ENCODE measurements at regions not wholly inside any gene's neighbourhood (a gene's known extent, or its start where the extent isn't known, plus 50 kb on each side); places are given as distances from the start of the nearest gene placed in this dataset.
A peak's percentile ranks its signal among the peaks of the same experiment; 100 is the strongest.
"Not testable (repeated sequence)": the region's sequence is repeated elsewhere in the genome, so short reads cannot be mapped to it uniquely, and the experiment has no call there.

DNA sequence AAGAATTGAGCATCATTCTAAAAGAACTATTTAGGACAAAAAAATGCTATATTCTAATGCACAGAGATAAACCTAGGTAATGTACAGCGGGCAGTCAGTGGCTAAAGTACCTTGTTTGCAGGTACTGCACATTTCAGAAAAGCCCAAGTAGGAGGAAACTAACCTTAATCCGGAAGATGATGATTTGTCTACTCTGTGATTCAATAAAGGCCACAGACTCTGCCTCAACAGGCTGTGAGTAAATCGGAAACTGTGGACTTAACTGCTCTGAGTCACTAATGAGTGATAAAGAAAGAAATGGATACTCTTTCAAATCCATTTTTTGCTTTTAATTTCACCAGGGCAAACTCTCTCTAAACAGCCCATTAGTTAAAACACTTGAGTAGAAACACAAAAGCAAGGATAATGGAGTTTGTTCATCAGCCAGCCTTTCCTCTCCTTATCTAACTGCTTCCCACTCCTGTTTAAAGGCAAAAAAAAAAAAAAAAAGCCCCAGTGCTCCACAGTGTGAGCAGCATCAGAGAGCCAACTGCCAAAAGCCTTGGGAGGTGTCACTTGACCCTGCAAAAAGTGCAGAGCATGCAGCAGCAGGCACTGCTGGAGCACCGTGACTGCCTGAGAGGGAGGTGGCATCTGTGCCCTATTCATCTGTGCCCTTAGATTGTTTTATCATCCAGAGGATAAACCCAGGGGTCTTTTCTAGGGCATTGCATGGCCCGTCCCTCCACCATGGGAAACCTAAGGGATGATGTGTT lies 187.7 kb downstream of the SATB1 start:
- DNase-seq (ENCODE audit: low read depth): peak; percentile 53

DNA sequence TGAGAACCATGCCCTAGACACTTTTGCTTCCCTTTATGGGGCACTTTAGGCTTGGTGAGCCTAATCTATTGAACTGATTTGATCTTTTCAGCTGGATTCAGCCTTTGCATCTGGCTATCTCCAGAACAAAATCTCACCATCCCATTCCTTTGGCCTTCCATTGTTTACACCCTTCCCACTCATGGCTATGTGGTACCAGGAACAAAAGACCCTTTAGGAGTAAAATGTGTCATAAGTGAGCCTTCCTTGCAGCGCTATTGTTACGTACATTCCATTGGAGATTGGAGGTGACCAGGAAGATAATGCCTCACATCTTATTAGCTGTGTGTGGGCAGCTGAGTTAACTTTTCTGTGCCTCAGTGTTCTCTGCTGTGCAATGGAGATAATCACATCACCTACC lies 188.4 kb downstream of the SATB1 start:
- no peak for DNase-seq (ENCODE audit: low read depth)

- peak; percentile 24 for DNase-seq (ENCODE audit: low read depth)
Observed at GRCh38 chr3:18234717-18235335, 190.3 kb downstream of the SATB1 start.

DNA sequence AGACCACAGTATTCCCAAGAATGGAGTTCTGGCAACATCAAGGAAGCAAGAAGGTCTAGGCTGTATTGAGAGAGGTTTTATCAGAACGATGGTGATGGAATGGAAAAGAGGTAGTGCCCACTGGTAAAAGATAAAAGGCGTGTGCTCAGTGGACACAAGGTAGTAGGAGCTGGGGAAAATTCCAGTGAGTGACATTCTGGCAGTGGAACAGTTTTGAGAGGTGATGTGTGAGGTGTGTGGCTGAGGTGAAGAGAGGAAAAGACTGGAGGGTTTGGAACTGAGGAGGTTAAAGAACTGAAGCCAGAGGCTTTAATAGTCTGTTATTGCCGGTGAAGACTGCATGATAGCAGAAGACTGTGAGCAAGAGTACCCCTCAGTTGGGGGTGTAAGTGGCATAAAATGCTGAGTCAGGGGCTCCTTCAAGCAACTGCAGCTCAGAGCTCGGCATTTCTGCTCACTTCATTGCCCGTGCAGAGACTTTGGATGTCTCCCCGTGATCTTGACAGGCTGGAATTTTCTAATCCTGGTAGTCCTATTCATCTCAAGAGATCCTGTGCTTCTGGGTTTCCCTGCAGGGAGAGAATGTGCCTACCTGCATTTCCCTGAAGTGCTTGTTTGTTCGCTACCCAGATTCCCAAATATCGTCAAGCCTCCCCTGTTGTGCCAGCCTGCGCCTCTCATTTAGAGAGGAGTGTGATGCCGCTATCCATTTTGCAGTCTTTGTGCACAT lies 191.0 kb downstream of the SATB1 start:
- DNase-seq (ENCODE audit: low read depth): no peak

- no peak for DNase-seq (ENCODE audit: low read depth)
Observed at GRCh38 chr3:18232317-18232716, 192.8 kb downstream of the SATB1 start.

GRCh38 chr3:18228060-18228459 lies 197.1 kb downstream of the SATB1 start:
- no peak for DNase-seq (ENCODE audit: low read depth)

DNA sequence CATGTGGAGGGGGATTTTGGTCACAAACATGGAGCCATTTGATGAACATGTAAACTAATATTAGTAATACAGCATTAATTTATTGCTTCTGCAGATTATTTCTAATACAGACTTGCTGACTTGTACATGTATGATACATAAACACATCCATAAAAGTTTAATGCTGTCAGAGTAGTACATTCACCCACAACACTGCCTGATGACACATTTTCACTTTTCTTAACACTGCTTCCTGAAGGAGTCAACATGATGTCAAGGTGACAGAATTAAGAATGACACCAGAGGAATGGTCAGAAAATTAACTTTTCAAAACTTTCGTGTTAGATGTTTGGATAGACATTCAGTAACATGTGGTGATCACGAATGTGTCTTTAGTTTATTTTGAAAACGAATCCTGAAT lies 199.4 kb downstream of the SATB1 start:
- DNase-seq (ENCODE audit: low read depth): no peak

DNA sequence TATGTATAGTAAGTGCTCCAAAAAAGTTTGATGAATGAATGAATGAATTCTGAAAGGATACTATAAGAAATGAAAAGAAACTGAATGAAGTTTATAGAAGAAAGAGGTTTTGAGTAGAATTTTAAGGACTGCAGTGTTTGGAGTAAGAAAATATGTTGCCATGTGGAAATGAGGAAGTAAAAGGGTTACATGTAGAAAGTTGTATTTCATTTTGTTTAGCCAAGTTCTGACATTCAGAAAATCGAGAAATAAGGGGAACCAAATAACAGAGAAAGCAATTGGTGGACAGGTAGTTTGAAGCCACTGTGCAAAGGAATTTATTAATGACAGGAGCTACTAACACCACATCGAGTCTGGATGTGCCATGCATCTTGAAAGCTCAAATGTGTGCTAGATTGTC lies 200.7 kb downstream of the SATB1 start:
- DNase-seq (ENCODE audit: low read depth): no peak

GRCh38 chr3:18223974-18224373 lies 201.2 kb downstream of the SATB1 start:
- no peak for DNase-seq (ENCODE audit: low read depth)

- no peak for DNase-seq (ENCODE audit: low read depth)
Observed at GRCh38 chr3:18223571-18223970, 201.6 kb downstream of the SATB1 start.

DNA sequence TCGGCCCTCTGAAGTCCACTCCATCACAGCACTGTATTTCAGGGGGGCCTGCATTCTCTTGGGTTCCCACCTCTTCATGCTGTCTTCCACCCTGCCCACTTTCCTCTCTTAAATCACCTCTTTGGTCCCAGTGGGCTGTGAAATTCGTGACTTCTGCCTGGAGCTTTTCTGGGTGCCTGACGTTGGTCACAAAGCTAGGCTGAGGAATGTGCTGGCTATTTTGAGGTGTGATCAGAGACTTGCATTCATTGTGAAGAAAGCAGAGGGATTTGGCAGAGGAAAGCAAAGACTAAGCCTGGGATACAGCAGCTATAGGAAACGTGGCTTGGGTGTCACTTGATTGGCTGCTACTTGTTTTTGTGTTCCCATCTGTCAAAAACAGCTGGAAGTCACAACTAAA lies 202.5 kb downstream of the SATB1 start:
- DNase-seq (ENCODE audit: low read depth): no peak

- no peak for DNase-seq (ENCODE audit: low read depth)
Observed at GRCh38 chr3:18217507-18218174, 207.5 kb downstream of the SATB1 start.

GRCh38 chr3:18216996-18217395 lies 208.1 kb downstream of the SATB1 start:
- DNase-seq (ENCODE audit: low read depth): peak; percentile 28

DNA sequence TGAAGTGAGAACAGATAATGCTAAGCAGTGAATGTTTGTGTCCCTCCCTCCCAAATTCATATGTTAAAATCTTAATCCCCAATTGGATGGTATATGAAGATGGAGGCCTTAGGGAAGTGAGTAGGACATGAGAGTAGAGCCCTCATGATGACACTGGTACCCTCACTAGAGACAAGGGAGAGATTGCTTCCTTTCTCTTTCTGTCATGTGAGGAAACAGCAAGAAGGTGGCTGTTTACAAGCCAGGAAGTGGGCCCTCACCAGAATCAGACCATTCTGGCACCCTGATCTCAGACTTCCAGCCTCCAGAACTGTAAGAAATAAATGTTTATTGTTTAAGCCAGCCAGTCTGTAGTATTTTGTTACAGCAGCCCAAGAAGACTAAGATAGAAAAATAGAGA lies 209.5 kb downstream of the SATB1 start:
- DNase-seq (ENCODE audit: low read depth): no peak

- DNase-seq (ENCODE audit: low read depth): no peak
Observed at GRCh38 chr3:18211116-18211515, 214.0 kb downstream of the SATB1 start.

DNA sequence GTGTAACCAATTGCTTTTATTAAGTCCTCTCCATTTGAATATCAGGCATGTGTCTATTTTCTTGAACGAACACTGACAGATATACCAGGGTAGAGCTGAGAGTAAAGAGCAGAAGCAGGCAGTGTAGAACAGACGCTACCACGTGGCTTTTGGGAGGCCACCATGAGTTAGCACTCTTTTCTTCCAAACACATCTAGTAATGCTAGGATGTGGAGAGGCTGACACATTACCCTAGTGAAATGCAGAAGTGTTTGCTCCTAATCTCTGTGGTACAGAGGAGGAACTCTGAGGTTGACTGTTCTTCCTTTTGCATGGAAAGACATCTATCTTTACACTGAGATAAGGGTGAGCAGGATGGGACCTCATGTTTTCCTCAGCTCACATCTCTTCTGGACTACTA lies 216.3 kb downstream of the SATB1 start:
- no peak for DNase-seq (ENCODE audit: low read depth)

- DNase-seq (ENCODE audit: low read depth): no peak
Observed at GRCh38 chr3:18208091-18208490, 217.0 kb downstream of the SATB1 start.

DNA sequence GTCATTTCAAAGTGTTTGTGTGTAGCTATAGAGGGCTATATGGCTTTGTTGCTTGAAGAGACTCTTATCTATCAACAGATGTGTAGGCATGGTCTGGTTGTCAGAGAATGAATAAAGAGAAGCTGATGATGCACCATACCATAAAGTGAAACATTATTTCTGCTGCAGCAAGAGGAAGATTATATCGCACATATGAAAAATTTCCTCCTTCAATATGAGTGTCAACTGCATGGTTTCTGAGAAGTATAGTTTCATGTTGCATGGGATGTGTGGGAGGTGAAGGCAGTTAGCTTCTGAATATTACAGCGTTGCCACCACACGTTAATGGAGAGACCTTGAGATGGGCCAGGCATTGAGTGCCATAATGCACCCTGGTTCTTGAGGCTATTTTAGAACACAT lies 217.9 kb downstream of the SATB1 start:
- no peak for DNase-seq (ENCODE audit: low read depth)

DNA sequence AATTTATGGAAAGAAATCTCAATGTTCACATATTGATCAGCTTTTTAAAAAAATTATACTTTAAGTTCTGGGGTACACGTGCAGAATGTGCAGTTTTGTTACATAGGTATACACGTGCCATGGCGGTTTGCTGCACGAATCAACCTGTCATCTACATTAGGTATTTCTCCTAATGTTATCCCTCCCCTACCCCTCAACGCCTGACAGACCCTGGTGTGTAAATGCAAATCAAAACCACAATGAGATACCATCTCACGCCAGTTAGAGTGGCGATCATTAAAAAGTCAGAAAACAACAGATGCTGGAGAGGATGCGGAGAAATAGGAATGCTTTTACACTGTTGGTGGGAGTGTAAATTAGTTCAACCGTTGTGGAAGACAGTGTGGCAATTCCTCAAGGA lies 219.4 kb downstream of the SATB1 start:
- not testable (repeated sequence) for DNase-seq (ENCODE audit: low read depth)

GRCh38 chr3:18201315-18201714 lies 223.8 kb downstream of the SATB1 start:
- DNase-seq (ENCODE audit: low read depth): no peak

- DNase-seq (ENCODE audit: low read depth): no peak
Observed at GRCh38 chr3:18199757-18200156, 225.4 kb downstream of the SATB1 start.

GRCh38 chr3:18195836-18196235 lies 229.3 kb downstream of the SATB1 start:
- DNase-seq (ENCODE audit: low read depth): no peak

- peak; percentile 11 for DNase-seq (ENCODE audit: low read depth)
Observed at GRCh38 chr3:18194431-18194830, 230.7 kb downstream of the SATB1 start.

All from renal cortical epithelial cell (primary cell).